DND-41 (cell line): ENCODE measurements at regions not wholly inside any gene's neighbourhood (a gene's known extent, or its start where the extent isn't known, plus 50 kb on each side); places are given as distances from the start of the nearest gene placed in this dataset.

Source experiments
- CTCF ChIP-seq: IDR thresholded peaks from 2 replicates; pipeline ENCODE4 v1.5.1; 2012; ENCODE audit warnings: borderline replicate concordance, low read length, moderate library complexity, mild to moderate bottlenecking; ENCODE audit not compliant: poor library complexity, severe bottlenecking; ENCODE audit errors: extremely low read depth
- EZH2 ChIP-seq: IDR thresholded peaks from 3 replicates; pipeline ENCODE4 v1.6.1; 2012; ENCODE audit warnings: borderline replicate concordance, low read depth, mild to moderate bottlenecking, moderate library complexity, low read length, inconsistent platforms; ENCODE audit not compliant: severe bottlenecking

DNA sequence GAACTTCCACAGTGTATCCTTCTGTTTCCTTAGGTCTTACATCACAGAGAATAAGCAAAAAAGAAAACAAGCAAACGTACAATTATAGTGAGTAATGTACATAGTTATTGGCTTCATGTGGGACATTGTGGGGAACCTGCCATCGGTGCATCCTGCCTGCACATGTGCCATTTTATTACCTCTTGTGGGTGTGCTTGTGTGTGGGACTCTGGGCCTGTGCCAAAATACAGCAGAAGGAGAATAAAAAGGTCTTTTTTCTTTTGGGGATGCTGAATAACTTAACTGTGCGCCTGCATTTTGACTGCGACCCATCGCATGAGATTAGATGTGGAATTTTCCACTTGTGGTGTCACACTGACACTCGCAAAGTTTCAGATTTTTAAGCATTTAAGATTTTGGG lies 169.6 kb upstream of the DCBLD2 start:
- TF ChIP-seq EZH2: no peak
- no peak for TF ChIP-seq CTCF
